ENCODE measurements at regions not wholly inside any gene's neighbourhood (a gene's known extent, or its start where the extent isn't known, plus 50 kb on each side); places are given as distances from the start of the nearest gene placed in this dataset.
"Not testable (repeated sequence)": the region's sequence is repeated elsewhere in the genome, so short reads cannot be mapped to it uniquely, and the experiment has no call there.

DNA sequence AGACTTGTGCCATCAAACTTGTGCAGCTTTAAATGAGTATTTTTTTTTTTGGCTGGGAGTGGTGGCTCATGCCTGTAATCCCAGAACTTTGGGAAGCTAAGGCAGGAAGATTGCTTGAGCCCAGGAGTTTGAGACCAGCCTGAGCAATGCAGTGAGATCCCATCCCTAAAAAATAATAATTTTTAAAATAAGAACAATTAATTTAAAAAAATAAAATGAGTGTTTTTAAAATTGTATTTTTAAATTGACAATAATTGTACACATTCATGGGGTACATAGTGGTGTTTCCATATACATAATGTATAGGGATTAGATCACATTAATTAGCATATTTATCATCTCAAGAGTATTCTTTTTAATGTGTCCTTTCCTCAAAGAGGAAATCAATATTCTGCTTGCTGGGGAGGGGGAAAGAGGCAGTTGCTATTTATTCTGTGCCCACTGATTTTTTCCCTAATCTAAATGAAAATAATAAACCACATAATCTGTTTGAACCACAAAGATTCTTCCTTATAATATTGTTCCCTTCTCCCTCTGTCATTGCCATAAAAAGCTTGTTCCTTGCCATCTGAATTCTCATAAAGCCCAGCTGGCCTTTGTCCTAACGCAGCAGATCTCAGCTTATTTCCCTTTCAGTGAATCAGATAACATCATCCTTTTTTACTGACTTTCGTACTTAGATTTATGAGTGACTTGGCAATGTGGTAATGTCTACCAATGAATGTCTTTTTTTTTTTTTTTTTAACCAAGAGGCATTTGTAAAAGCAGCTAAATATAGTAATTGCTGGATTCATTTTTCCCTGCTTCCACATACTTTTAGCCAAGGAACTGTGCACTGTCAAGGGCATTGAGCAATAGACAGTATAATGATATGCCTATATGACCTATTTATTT, 81.8 kb upstream of the RUBCNL start:
- no peaks in the 10 kb centered on the region for H3K9me3 Mint-ChIP-seq (ENCODE audit: unreplicated experiment)
- Histone ChIP-seq H3K27me3 (replicated peaks; ENCODE audit: control insufficient read depth, insufficient read depth, low read length) (no peaks in the 10 kb centered on the region), H3K36me3 (ENCODE audit: control insufficient read depth, insufficient read depth, low read length) (no peaks in the 10 kb centered on the region), H3K9me3 (no peaks in the 10 kb centered on the region), H3K4me1 (peaks cover 43% of the 10 kb centered on the region), H3K4me3 (ENCODE audit: low read depth, low read length) (no peak overlapping the region)
- peaks cover 24% of the 10 kb centered on the region for H3K4me1 Mint-ChIP-seq (ENCODE audit: low read depth, unreplicated experiment)
- no peak overlapping the region for H3K4me3 Mint-ChIP-seq (ENCODE audit: unreplicated experiment)
- peak overlapping the region; percentile 72 for H3K27ac Mint-ChIP-seq (ENCODE audit: unreplicated experiment)
- intact Hi-C loops (cut with micrococcal nuclease; ENCODE audit: unreplicated experiment), result no loop called here
- H3K36me3 Mint-ChIP-seq (ENCODE audit: insufficient read depth, unreplicated experiment), result peaks cover 29% of the 10 kb centered on the region
- H3K27me3 Mint-ChIP-seq (ENCODE audit: insufficient read depth, unreplicated experiment), result no peaks in the 10 kb centered on the region
- BruUV-seq (replicated peaks), result no TSS peak
- TF ChIP-seq, protein P1, sequence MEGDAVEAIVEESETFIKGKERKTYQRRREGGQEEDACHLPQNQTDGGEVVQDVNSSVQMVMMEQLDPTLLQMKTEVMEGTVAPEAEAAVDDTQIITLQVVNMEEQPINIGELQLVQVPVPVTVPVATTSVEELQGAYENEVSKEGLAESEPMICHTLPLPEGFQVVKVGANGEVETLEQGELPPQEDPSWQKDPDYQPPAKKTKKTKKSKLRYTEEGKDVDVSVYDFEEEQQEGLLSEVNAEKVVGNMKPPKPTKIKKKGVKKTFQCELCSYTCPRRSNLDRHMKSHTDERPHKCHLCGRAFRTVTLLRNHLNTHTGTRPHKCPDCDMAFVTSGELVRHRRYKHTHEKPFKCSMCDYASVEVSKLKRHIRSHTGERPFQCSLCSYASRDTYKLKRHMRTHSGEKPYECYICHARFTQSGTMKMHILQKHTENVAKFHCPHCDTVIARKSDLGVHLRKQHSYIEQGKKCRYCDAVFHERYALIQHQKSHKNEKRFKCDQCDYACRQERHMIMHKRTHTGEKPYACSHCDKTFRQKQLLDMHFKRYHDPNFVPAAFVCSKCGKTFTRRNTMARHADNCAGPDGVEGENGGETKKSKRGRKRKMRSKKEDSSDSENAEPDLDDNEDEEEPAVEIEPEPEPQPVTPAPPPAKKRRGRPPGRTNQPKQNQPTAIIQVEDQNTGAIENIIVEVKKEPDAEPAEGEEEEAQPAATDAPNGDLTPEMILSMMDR (IDR thresholded peaks at IDR 0.05; ENCODE audit: insufficient read depth in 1 of 2, low read depth in 1 of 2, low read length in 1 of 2, severe bottlenecking in 1 of 2, unreplicated experiment in 1 of 2), result no peak
- CTCF ChIA-PET, result interaction anchor here (0.7 kb wide), 1 partner anchor 342 kb away, joined by 5 read pairs; no protein-coding TSS in a partner anchor
- POLR2A ChIA-PET, result no interaction called here
- no peak for DNase-seq

DNA sequence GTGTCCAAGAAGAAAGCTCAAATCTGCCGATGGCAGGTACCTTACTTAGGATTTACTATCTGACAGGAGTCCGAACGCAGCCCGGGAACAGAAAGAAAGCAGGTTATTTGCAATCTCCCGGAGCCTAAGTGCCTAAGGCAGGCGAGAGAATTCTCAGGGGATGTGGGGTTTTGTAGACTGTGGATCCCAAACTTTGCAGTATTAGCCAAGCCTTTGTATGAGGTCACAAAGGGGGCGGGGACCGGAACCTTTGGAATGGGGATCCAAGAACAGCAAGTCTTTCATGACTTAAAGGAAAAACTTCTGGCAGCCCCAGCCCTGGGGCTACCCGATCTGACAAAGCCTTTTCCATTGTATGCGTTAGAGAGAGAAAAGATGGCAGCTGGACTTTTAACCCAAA, 80.6 kb upstream of the RUBCNL start:
- intact Hi-C loops (cut with micrococcal nuclease; ENCODE audit: unreplicated experiment); H3K27me3 Mint-ChIP-seq (ENCODE audit: insufficient read depth, unreplicated experiment): not testable (repeated sequence)

DNA sequence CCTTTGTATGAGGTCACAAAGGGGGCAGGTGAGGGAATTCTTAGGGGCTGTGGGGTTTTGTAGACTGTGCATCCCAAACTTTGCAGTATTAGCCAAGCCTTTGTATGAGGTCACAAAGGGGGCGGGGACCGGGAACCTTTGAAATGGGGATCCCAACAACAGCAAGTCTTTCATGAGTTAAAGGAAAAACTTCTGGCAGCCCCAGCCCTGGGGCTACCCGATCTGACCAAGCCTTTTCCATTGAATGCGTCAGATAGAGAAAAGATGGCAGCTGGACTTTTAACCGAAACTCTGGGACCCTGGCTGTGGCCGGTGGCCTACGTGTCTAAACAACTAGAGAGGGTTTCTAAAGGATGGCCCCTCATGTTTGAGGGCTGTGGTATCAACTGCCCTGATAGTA, 79.0 kb upstream of the RUBCNL start:
- H3K4me1 Mint-ChIP-seq (ENCODE audit: low read depth, unreplicated experiment), result peaks cover 11% of the 10 kb centered on the region
- intact Hi-C loops (cut with micrococcal nuclease; ENCODE audit: unreplicated experiment); H3K27ac Mint-ChIP-seq (ENCODE audit: unreplicated experiment); H3K4me3 ChIP-seq (ENCODE audit: low read depth, low read length); BruUV-seq (replicated peaks); H3K27me3 ChIP-seq (replicated peaks; ENCODE audit: control insufficient read depth, insufficient read depth, low read length); POLR2A ChIA-PET; H3K36me3 Mint-ChIP-seq (ENCODE audit: insufficient read depth, unreplicated experiment); H3K4me3 Mint-ChIP-seq (ENCODE audit: unreplicated experiment); CTCF ChIA-PET; H3K9me3 ChIP-seq; DNase-seq; H3K9me3 Mint-ChIP-seq (ENCODE audit: unreplicated experiment); H3K27me3 Mint-ChIP-seq (ENCODE audit: insufficient read depth, unreplicated experiment); H3K36me3 ChIP-seq (ENCODE audit: control insufficient read depth, insufficient read depth, low read length): not testable (repeated sequence)
- peaks cover 24% of the 10 kb centered on the region for H3K4me1 ChIP-seq

More for the DNA sequence above, 80.6 kb upstream of the RUBCNL start:
- H3K9me3 Mint-ChIP-seq (ENCODE audit: unreplicated experiment); BruUV-seq (replicated peaks); H3K27me3 ChIP-seq (replicated peaks; ENCODE audit: control insufficient read depth, insufficient read depth, low read length); POLR2A ChIA-PET; H3K9me3 ChIP-seq; H3K4me3 Mint-ChIP-seq (ENCODE audit: unreplicated experiment); H3K36me3 ChIP-seq (ENCODE audit: control insufficient read depth, insufficient read depth, low read length); CTCF ChIA-PET; H3K4me3 ChIP-seq (ENCODE audit: low read depth, low read length): not testable (repeated sequence)
- peak; percentile 42 to 77 for DNase-seq
- H3K4me1 Mint-ChIP-seq (ENCODE audit: low read depth, unreplicated experiment), result peaks cover 19% of the 10 kb centered on the region
- H3K27ac Mint-ChIP-seq (ENCODE audit: unreplicated experiment), result peak overlapping the region; percentile 72
- H3K36me3 Mint-ChIP-seq (ENCODE audit: insufficient read depth, unreplicated experiment), result peaks cover 24% of the 10 kb centered on the region
- H3K4me1 ChIP-seq, result peaks cover 31% of the 10 kb centered on the region

DNA sequence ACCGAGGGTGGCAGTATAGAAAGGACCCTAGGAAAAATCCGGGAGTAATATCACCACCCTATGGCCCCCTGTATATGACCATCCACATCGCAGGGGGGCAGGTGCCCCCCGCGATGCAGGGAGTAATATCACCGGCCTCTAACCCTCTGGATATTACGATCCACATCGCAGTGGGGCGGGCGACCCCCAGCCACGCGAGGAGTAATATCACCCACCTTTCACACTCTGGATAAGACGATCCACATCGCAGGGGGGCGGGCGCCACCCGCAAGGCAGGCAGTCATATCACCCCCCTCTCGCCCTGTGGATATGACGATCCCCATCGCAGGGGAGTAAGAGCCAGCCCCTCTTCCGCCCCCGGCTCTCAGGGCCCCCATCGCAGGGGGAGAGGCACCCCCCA, 76.7 kb upstream of the RUBCNL start:
- Mint-ChIP-seq H3K27ac (ENCODE audit: unreplicated experiment) (no peak overlapping the region), H3K4me3 (ENCODE audit: unreplicated experiment) (no peak overlapping the region), H3K4me1 (ENCODE audit: low read depth, unreplicated experiment) (peaks cover 6% of the 10 kb centered on the region), H3K9me3 (ENCODE audit: unreplicated experiment) (no peaks in the 10 kb centered on the region), H3K27me3 (ENCODE audit: insufficient read depth, unreplicated experiment) (no peaks in the 10 kb centered on the region), H3K36me3 (ENCODE audit: insufficient read depth, unreplicated experiment) (no peaks in the 10 kb centered on the region)
- DNase-seq, result no peak
- intact Hi-C loops (cut with micrococcal nuclease; ENCODE audit: unreplicated experiment), result no loop called here
- TF ChIP-seq, protein P1 (IDR thresholded peaks at IDR 0.05; ENCODE audit: insufficient read depth in 1 of 2, low read depth in 1 of 2, low read length in 1 of 2, severe bottlenecking in 1 of 2, unreplicated experiment in 1 of 2), result no peak
- POLR2A ChIA-PET, result no interaction called here
- CTCF ChIA-PET, result no interaction called here
- Histone ChIP-seq H3K4me3 (ENCODE audit: low read depth, low read length) (no peak overlapping the region), H3K36me3 (ENCODE audit: control insufficient read depth, insufficient read depth, low read length) (no peaks in the 10 kb centered on the region), H3K27me3 (replicated peaks; ENCODE audit: control insufficient read depth, insufficient read depth, low read length) (no peaks in the 10 kb centered on the region), H3K4me1 (peaks cover 10% of the 10 kb centered on the region), H3K9me3 (no peaks in the 10 kb centered on the region)
- BruUV-seq (replicated peaks), result no TSS peak

DNA sequence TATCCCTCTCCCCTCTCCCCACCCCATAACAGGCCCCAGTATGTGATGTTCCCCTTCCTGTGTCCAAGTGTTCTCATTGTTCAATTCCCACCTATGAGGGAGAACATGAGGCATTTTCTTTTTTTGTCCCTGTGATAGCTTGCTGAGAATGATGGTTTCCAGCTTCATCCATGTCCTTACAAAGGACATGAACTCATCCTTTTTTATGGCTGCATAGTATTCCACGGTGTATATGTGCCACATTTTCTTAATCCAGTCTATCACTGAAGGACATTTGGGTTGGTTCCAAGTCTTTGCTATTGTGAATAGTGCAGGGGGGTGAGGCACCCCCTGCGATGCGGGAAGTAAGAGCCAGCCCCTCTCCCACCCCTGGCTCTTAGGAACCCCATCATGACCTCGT, 73.2 kb upstream of the RUBCNL start:
- DNase-seq; BruUV-seq (replicated peaks); H3K9me3 ChIP-seq; CTCF ChIA-PET; intact Hi-C loops (cut with micrococcal nuclease; ENCODE audit: unreplicated experiment); H3K4me1 ChIP-seq; H3K36me3 Mint-ChIP-seq (ENCODE audit: insufficient read depth, unreplicated experiment); H3K27ac Mint-ChIP-seq (ENCODE audit: unreplicated experiment); H3K4me3 ChIP-seq (ENCODE audit: low read depth, low read length); H3K4me3 Mint-ChIP-seq (ENCODE audit: unreplicated experiment); POLR2A ChIA-PET; H3K27me3 Mint-ChIP-seq (ENCODE audit: insufficient read depth, unreplicated experiment); H3K9me3 Mint-ChIP-seq (ENCODE audit: unreplicated experiment); H3K36me3 ChIP-seq (ENCODE audit: control insufficient read depth, insufficient read depth, low read length); H3K4me1 Mint-ChIP-seq (ENCODE audit: low read depth, unreplicated experiment); H3K27me3 ChIP-seq (replicated peaks; ENCODE audit: control insufficient read depth, insufficient read depth, low read length): not testable (repeated sequence)
